Ascending aorta (tissue), 2 donors: ENCODE measurements at regions not wholly inside any gene's neighbourhood (a gene's known extent, or its start where the extent isn't known, plus 50 kb on each side); places are given as distances from the start of the nearest gene placed in this dataset.

Source experiments
- DNase-seq, 2 donors: peaks; one replicate each; pipeline ENCODE4 v3.0.0-alpha.2; 2019; ENCODE audit warnings: low spot score in 2 of 2
- H3K27ac ChIP-seq, 2 donors: fragments of 200-600 bp; sonication (generic); one replicate each; pipeline ENCODE4 v1.5.1; 2016 to 2017; ENCODE audit warnings: mild to moderate bottlenecking in 1 of 2
- H3K27me3 ChIP-seq: fragments of 200-600 bp; sonication (generic); one replicate; pipeline ENCODE4 v1.5.1; 2017
- H3K36me3 ChIP-seq, 2 donors: fragments of 200-600 bp; sonication (generic); one replicate each; pipeline ENCODE4 v1.5.1; 2016
- H3K4me1 ChIP-seq, 2 donors: fragments of 200-600 bp; sonication (generic); one replicate each; pipeline ENCODE4 v1.5.1; 2016 to 2017; ENCODE audit warnings: mild to moderate bottlenecking in 1 of 2
- H3K4me3 ChIP-seq, 2 donors: fragments of 200-600 bp; sonication (generic); one replicate each; pipeline ENCODE4 v1.5.1; 2016 to 2017; ENCODE audit warnings: mild to moderate bottlenecking in 1 of 2
- H3K9me3 ChIP-seq, 2 donors: fragments of 200-600 bp; sonication (generic); one replicate each; pipeline ENCODE4 v1.5.1; 2016
- intact Hi-C: fragments of 100-400 bp; cut with DNase I; formaldehyde crosslinking; loops from one replicate; pipeline ENCODE4 v1.15.1; 2023
- TF ChIP-seq, protein P1 (sequence below), 3 experiments: fragments of 200-600 bp in 2 of 3; fragments of 450-650 bp in 1 of 3; sonication (generic) in 2 of 3; IDR thresholded peaks; one replicate each; pipeline ENCODE4 v1.5.1; 2016 to 2019; ENCODE audit warnings: antibody characterized with exemption in 3 of 3, mild to moderate bottlenecking in 1 of 3, moderate library complexity in 1 of 3

DNA sequence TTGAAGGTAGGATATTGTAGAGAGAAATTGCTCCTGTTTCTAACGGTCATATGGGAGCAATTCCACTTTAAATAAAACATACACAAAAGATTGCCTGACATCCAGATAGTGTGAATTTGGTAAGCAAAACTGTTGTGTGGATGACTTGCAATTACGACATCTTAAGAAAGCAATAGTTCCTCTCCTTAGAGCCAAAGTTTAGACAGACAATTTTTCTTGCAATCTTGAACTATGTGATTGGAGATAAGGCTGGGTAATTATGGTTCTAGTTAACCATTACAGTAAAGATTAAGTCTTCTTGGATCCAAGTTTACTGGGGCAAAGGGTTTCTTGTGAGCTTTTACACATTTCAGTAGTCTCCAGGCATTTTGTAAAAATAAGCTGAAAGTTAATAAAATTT lies 1080.6 kb upstream of the CDH6 start:
- H3K4me3 ChIP-seq: no peak overlapping the region
- no peak for DNase-seq
- no peaks in the 10 kb centered on the region for H3K27me3 ChIP-seq
- H3K27ac ChIP-seq: no peak overlapping the region
- no peaks in the 10 kb centered on the region for H3K4me1 ChIP-seq
- intact Hi-C loops: no loop called here
- TF ChIP-seq, protein P1, sequence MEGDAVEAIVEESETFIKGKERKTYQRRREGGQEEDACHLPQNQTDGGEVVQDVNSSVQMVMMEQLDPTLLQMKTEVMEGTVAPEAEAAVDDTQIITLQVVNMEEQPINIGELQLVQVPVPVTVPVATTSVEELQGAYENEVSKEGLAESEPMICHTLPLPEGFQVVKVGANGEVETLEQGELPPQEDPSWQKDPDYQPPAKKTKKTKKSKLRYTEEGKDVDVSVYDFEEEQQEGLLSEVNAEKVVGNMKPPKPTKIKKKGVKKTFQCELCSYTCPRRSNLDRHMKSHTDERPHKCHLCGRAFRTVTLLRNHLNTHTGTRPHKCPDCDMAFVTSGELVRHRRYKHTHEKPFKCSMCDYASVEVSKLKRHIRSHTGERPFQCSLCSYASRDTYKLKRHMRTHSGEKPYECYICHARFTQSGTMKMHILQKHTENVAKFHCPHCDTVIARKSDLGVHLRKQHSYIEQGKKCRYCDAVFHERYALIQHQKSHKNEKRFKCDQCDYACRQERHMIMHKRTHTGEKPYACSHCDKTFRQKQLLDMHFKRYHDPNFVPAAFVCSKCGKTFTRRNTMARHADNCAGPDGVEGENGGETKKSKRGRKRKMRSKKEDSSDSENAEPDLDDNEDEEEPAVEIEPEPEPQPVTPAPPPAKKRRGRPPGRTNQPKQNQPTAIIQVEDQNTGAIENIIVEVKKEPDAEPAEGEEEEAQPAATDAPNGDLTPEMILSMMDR (IDR thresholded peaks at IDR 0.05): no peak
- H3K9me3 ChIP-seq: no peaks in the 10 kb centered on the region
- H3K36me3 ChIP-seq: no peaks in the 10 kb centered on the region

DNA sequence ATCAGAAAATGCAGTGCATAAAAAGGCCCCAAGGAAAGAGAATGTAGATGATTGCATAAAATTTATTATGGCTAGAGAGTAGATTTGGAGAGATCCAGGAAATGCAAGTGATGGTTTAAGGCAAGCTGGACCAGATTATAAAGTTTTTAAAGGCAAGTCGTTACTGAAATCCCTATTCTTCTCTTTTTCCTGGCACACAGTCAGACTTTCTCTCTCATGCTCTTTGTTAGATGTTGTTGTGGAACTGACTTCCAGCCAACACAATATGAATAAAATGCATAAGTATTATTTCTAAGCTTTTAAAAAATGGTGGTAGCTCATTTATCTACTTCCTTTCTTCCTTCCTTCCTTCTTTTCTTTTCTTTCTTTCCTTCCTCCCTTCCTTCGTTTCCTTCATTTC lies 1085.4 kb upstream of the CDH6 start:
- TF ChIP-seq, protein P1 (IDR thresholded peaks at IDR 0.05): no peak
- intact Hi-C loops: no loop called here

DNA sequence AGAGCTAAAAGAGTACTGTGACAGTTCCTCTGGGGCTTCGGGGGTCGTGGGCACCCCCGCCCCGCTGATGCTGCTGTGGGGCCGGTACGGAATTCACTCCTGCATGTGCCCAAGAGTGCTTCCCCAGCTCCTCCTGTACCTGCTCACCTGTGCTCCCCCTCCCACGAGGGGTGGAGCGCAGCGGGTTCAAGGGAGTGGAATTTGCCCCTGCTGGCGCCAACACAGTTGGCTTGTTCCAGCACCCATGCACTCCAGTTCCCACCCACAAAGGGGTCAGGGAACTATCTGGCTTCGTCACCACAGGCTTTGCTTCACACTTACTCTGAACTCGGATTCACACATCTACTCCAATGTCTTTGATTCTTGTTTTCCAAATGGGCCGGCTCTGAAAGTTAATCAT lies 1086.9 kb upstream of the CDH6 start:
- TF ChIP-seq, protein P1 (IDR thresholded peaks at IDR 0.05): no peak
- no peaks in the 10 kb centered on the region for H3K9me3 ChIP-seq
- no peak overlapping the region for H3K27ac ChIP-seq
- no peaks in the 10 kb centered on the region for H3K36me3 ChIP-seq
- DNase-seq: no peak
- H3K4me1 ChIP-seq: no peaks in the 10 kb centered on the region
- no peaks in the 10 kb centered on the region for H3K27me3 ChIP-seq
- intact Hi-C loops: no loop called here
- no peak overlapping the region for H3K4me3 ChIP-seq

More for the DNA sequence above, 1085.4 kb upstream of the CDH6 start:
- Histone ChIP-seq H3K27ac (no peak overlapping the region), H3K4me3 (no peak overlapping the region), H3K27me3 (no peaks in the 10 kb centered on the region), H3K36me3 (no peaks in the 10 kb centered on the region), H3K4me1 (no peaks in the 10 kb centered on the region), H3K9me3 (no peaks in the 10 kb centered on the region)
- DNase-seq: no peak

DNA sequence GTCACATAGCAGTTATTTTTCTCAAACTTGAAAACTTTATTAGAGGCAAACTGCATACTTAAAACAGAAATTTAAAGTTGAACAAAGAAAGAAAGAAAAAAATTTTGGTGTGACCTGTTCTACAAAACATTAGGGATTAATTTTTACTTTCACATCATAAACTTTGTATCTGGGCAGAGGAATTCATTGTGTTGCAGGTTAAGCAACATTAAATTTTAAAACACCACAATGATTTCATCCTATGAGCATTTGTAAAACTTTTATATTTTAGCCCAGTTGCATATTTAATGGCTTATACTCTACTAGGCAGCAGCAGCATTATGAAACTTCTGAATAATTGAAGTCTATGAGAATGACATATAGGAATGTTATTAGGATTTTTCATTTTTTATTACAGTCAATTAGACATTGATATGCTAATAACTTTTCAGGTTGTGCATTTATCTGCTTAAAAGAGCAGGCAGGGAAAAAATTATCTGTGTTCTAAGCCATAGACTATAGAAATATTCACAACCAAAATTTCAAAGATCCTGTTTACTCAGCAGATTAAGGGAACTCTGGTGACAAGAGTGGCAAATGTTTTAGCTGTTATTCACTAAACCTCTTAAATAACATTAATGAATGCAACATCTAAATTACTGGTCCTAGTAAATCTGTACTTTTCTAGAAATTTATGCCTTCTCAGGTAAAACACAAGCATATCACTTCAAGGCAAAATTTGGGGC lies 1088.5 kb upstream of the CDH6 start:
- Histone ChIP-seq H3K27me3 (no peaks in the 10 kb centered on the region), H3K4me3 (no peak overlapping the region), H3K9me3 (no peaks in the 10 kb centered on the region), H3K36me3 (no peaks in the 10 kb centered on the region), H3K27ac (no peak overlapping the region), H3K4me1 (no peaks in the 10 kb centered on the region)
- no peak for DNase-seq
- TF ChIP-seq, protein P1 (IDR thresholded peaks at IDR 0.05): no peak
- intact Hi-C loops: no loop called here

DNA sequence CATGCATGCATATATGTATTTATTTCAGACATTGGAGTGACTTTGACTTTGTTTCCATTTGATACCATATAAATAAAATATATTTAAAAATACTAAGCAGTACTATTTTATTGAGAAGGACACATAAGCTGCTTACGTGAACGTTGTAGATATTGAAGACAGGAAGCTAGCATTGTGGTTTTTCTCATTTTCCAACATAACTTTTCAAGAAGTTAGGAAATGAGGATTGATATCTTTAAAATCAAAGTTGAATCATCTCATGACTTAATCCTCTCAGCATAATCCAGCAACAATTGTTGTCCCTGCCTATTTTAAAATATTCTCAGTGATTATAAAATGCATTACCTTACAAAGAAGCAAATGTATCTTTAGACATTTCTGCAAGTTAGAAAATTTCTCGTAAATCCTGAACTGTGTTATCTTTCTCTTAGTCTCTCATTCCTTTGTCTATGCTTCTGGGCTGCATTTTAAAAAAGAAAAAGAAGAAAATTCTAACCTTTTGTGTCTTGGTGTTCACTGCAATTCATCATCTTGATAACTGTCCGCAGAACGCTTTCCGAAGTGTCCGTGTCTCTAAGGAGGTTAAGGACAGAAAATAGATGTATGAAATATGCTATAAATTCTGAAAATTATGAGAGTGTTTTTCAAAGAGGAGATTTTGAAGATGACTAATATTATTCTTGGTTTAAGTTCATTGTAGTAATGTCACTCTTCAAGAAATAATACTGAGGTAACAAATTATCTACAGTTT lies 1089.9 kb upstream of the CDH6 start:
- Histone ChIP-seq H3K4me1 (no peaks in the 10 kb centered on the region), H3K9me3 (no peaks in the 10 kb centered on the region), H3K27ac (no peak overlapping the region), H3K4me3 (no peak overlapping the region), H3K36me3 (no peaks in the 10 kb centered on the region), H3K27me3 (no peaks in the 10 kb centered on the region)
- TF ChIP-seq, protein P1 (IDR thresholded peaks at IDR 0.05): no peak
- intact Hi-C loops: no loop called here
- no peak for DNase-seq
